ENCODE measurements at regions not wholly inside any gene's neighbourhood (a gene's known extent, or its start where the extent isn't known, plus 50 kb on each side); places are given as distances from the start of the nearest gene placed in this dataset.

DNA sequence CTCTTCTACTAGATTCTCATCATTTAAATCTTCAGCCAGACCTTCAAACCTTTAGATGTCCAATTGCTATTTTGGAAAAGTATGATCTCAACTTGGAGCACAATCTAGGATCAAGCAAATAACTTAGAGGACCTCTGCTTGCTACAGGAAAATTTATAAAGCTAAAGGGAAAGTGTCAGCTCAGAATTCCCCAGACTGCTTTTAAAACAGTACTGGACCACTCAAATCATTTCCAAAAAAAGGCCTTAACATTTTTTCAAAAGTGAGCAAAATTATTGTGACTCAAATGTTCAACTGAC is 169.8 kb downstream of the PARM1 start:
- no peak for DNase-seq

DNA sequence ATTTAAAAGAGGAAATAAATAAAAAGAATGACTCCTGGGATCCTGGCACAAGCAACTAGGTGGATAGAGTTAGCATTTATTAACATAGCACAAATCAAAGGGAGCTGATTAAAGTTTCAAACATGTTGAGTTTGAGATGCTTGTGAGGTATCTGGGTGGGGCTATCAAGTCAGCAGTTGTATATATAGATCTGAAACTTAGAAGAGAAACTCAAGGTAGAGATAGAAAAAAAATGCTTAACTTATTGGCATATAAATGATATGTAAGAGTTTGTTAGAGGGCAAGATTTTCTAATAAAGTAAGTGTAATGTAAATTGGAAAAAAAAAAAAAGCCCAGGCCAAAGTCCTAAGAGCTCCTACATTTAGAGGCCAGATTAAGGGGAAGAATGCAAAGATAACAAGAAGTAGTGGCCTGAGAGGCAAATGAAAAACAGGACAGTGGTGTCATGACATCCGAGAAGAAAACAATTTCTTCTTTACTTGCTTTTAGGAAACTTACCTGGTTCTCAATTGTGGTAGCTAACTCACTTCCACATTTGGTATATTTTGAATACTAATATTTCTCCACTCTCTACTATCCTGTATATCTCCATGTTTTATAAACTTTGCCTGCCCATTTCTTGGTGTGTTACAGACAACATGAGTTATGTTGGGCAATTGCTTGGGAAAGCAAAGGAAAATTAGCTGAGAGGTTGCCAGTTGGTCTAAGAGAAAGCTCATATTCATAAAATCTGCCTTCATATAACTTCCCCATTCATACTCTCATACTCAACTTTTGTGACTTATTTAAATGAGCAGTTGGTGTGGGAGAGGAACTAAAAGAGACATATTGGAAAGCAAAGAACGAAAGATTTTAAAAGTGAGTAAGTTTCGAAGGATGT is 169.2 kb downstream of the PARM1 start:
- DNase-seq: no peak
